ENCODE measurements at regions not wholly inside any gene's neighbourhood (a gene's known extent, or its start where the extent isn't known, plus 50 kb on each side); places are given as distances from the start of the nearest gene placed in this dataset.
"Not testable (repeated sequence)": the region's sequence is repeated elsewhere in the genome, so short reads cannot be mapped to it uniquely, and the experiment has no call there.

- H3K4ac ChIP-seq (ENCODE audit: low read depth, low read length) = no peak overlapping the region
- no peak overlapping the region for H3K14ac ChIP-seq (ENCODE audit: low read length)
- no peak overlapping the region for H3K9ac ChIP-seq (ENCODE audit: low read length)
- no peaks in the 10 kb centered on the region for H3K4me1 ChIP-seq (ENCODE audit: control insufficient read depth in 1 of 2, insufficient read depth in 2 of 2, low read length in 2 of 2)
- H3K27ac ChIP-seq (ENCODE audit: low read depth, low read length) = no peak overlapping the region
- no peaks in the 10 kb centered on the region for H3K79me2 ChIP-seq (ENCODE audit: control insufficient read depth, insufficient read depth, low read length, poor library complexity)
- peaks cover 4% of the 10 kb centered on the region for H3K9me3 ChIP-seq (ENCODE audit: insufficient read depth, low read depth, low read length)
- H3K4me2 ChIP-seq (ENCODE audit: low read length) = no peak overlapping the region
- no peak overlapping the region for H3K4me3 ChIP-seq (ENCODE audit: low read depth, low read length)
- no peak for DNase-seq
- H4K12ac ChIP-seq (ENCODE audit: low read depth, low read length) = no peak overlapping the region
- H2AFZ ChIP-seq (ENCODE audit: insufficient read depth, low read length, poor library complexity) = no peak overlapping the region
- no peaks in the 10 kb centered on the region for H3K79me1 ChIP-seq (ENCODE audit: low read length)
- no peak overlapping the region for H3K18ac ChIP-seq (ENCODE audit: low read length)
- H4K91ac ChIP-seq (ENCODE audit: low read depth, low read length) = no peak overlapping the region
- no peak overlapping the region for H2AK5ac ChIP-seq (ENCODE audit: low read length)
- H2BK12ac ChIP-seq (ENCODE audit: low read length) = no peak overlapping the region
- no CpG with 5 or more reads among the region's 25 CpGs for WGBS (ENCODE audit: extremely low coverage, insufficient coverage, insufficient read length)
- no peak overlapping the region for H2BK5ac ChIP-seq (ENCODE audit: low read depth, low read length, poor library complexity)
- no peak overlapping the region for H2BK120ac ChIP-seq (ENCODE audit: insufficient read depth, low read length, poor library complexity)
- H3K23ac ChIP-seq (ENCODE audit: low read length) = no peak overlapping the region
- H4K8ac ChIP-seq (ENCODE audit: low read depth, low read length) = no peak overlapping the region
- H3K27me3 ChIP-seq (ENCODE audit: insufficient read depth, low read length) = no peaks in the 10 kb centered on the region
- no peaks in the 10 kb centered on the region for H3K36me3 ChIP-seq (ENCODE audit: control insufficient read depth in 1 of 2, insufficient read depth in 2 of 2, low read length in 2 of 2)
Observed at GRCh38 chr12:131287015-131287937, 333.6 kb downstream of the ADGRD1 start.

GRCh38 chr12:131287938-131288764, 334.4 kb downstream of the ADGRD1 start:
- Histone ChIP-seq H3K27me3 (ENCODE audit: insufficient read depth, low read length) (no peaks in the 10 kb centered on the region), H4K91ac (ENCODE audit: low read depth, low read length) (no peak overlapping the region), H3K9ac (ENCODE audit: low read length) (no peak overlapping the region), H3K36me3 (ENCODE audit: control insufficient read depth in 1 of 2, insufficient read depth in 2 of 2, low read length in 2 of 2) (no peaks in the 10 kb centered on the region), H2AK5ac (ENCODE audit: low read length) (no peak overlapping the region), H3K14ac (ENCODE audit: low read length) (no peak overlapping the region), H3K18ac (ENCODE audit: low read length) (no peak overlapping the region), H2BK5ac (ENCODE audit: low read depth, low read length, poor library complexity) (no peak overlapping the region), H3K79me1 (ENCODE audit: low read length) (no peaks in the 10 kb centered on the region), H3K4me1 (ENCODE audit: control insufficient read depth in 1 of 2, insufficient read depth in 2 of 2, low read length in 2 of 2) (no peaks in the 10 kb centered on the region), H3K9me3 (ENCODE audit: insufficient read depth, low read depth, low read length) (peaks cover 4% of the 10 kb centered on the region), H3K27ac (ENCODE audit: low read depth, low read length) (no peak overlapping the region), H2BK12ac (ENCODE audit: low read length) (no peak overlapping the region), H2BK120ac (ENCODE audit: insufficient read depth, low read length, poor library complexity) (no peak overlapping the region), H4K12ac (ENCODE audit: low read depth, low read length) (no peak overlapping the region), H3K4ac (ENCODE audit: low read depth, low read length) (no peak overlapping the region), H2AFZ (ENCODE audit: insufficient read depth, low read length, poor library complexity) (no peak overlapping the region), H3K4me3 (ENCODE audit: low read depth, low read length) (no peak overlapping the region), H3K4me2 (ENCODE audit: low read length) (no peak overlapping the region), H4K8ac (ENCODE audit: low read depth, low read length) (no peak overlapping the region), H3K23ac (ENCODE audit: low read length) (no peak overlapping the region), H3K79me2 (ENCODE audit: control insufficient read depth, insufficient read depth, low read length, poor library complexity) (no peaks in the 10 kb centered on the region)
- no peak for DNase-seq
- no CpG with 5 or more reads among the region's 27 CpGs for WGBS (ENCODE audit: extremely low coverage, insufficient coverage, insufficient read length)

GRCh38 chr12:131288765-131289695, 335.3 kb downstream of the ADGRD1 start:
- H2AFZ ChIP-seq (ENCODE audit: insufficient read depth, low read length, poor library complexity); H3K18ac ChIP-seq (ENCODE audit: low read length); H3K27me3 ChIP-seq (ENCODE audit: insufficient read depth, low read length); H3K9me3 ChIP-seq (ENCODE audit: insufficient read depth, low read depth, low read length); H3K4me3 ChIP-seq (ENCODE audit: low read depth, low read length); H3K9ac ChIP-seq (ENCODE audit: low read length); H3K4me1 ChIP-seq (ENCODE audit: control insufficient read depth in 1 of 2, insufficient read depth in 2 of 2, low read length in 2 of 2); H2BK12ac ChIP-seq (ENCODE audit: low read length); H3K79me1 ChIP-seq (ENCODE audit: low read length); H3K4ac ChIP-seq (ENCODE audit: low read depth, low read length); H2BK5ac ChIP-seq (ENCODE audit: low read depth, low read length, poor library complexity); H3K14ac ChIP-seq (ENCODE audit: low read length); H3K23ac ChIP-seq (ENCODE audit: low read length); H2AK5ac ChIP-seq (ENCODE audit: low read length); H3K27ac ChIP-seq (ENCODE audit: low read depth, low read length); H3K36me3 ChIP-seq (ENCODE audit: control insufficient read depth in 1 of 2, insufficient read depth in 2 of 2, low read length in 2 of 2); H2BK120ac ChIP-seq (ENCODE audit: insufficient read depth, low read length, poor library complexity); H3K79me2 ChIP-seq (ENCODE audit: control insufficient read depth, insufficient read depth, low read length, poor library complexity); H4K91ac ChIP-seq (ENCODE audit: low read depth, low read length); H3K4me2 ChIP-seq (ENCODE audit: low read length); DNase-seq; H4K12ac ChIP-seq (ENCODE audit: low read depth, low read length); H4K8ac ChIP-seq (ENCODE audit: low read depth, low read length): not testable (repeated sequence)
- WGBS (ENCODE audit: extremely low coverage, insufficient coverage, insufficient read length) = no CpG with 5 or more reads among the region's 19 CpGs

- H4K91ac ChIP-seq (ENCODE audit: low read depth, low read length) = not testable (repeated sequence)
- WGBS (ENCODE audit: extremely low coverage, insufficient coverage, insufficient read length) = no CpG with 5 or more reads among the region's 8 CpGs
Observed at GRCh38 chr12:131289807-131290206, 336.1 kb downstream of the ADGRD1 start.

More at GRCh38 chr12:131289807-131290206, 336.1 kb downstream of the ADGRD1 start:
- not testable (repeated sequence) for H3K36me3 ChIP-seq (ENCODE audit: control insufficient read depth in 1 of 2, insufficient read depth in 2 of 2, low read length in 2 of 2); H3K27me3 ChIP-seq (ENCODE audit: insufficient read depth, low read length); H3K18ac ChIP-seq (ENCODE audit: low read length); H3K79me1 ChIP-seq (ENCODE audit: low read length); H2BK120ac ChIP-seq (ENCODE audit: insufficient read depth, low read length, poor library complexity); H2BK12ac ChIP-seq (ENCODE audit: low read length); H3K9ac ChIP-seq (ENCODE audit: low read length); H3K4me1 ChIP-seq (ENCODE audit: control insufficient read depth in 1 of 2, insufficient read depth in 2 of 2, low read length in 2 of 2); H2AK5ac ChIP-seq (ENCODE audit: low read length); H4K12ac ChIP-seq (ENCODE audit: low read depth, low read length); H2BK5ac ChIP-seq (ENCODE audit: low read depth, low read length, poor library complexity); H3K14ac ChIP-seq (ENCODE audit: low read length); H3K4me3 ChIP-seq (ENCODE audit: low read depth, low read length); H3K23ac ChIP-seq (ENCODE audit: low read length); H3K9me3 ChIP-seq (ENCODE audit: insufficient read depth, low read depth, low read length); H3K27ac ChIP-seq (ENCODE audit: low read depth, low read length); H4K8ac ChIP-seq (ENCODE audit: low read depth, low read length); H2AFZ ChIP-seq (ENCODE audit: insufficient read depth, low read length, poor library complexity); H3K4ac ChIP-seq (ENCODE audit: low read depth, low read length); H3K79me2 ChIP-seq (ENCODE audit: control insufficient read depth, insufficient read depth, low read length, poor library complexity); DNase-seq; H3K4me2 ChIP-seq (ENCODE audit: low read length)

Measured in trophoblast cell (in vitro differentiated cells and primary cell).